ENCODE measurements at regions not wholly inside any gene's neighbourhood (a gene's known extent, or its start where the extent isn't known, plus 50 kb on each side); places are given as distances from the start of the nearest gene placed in this dataset.

- Mint-ChIP-seq H3K4me3 (no peak overlapping the region), H3K36me3 (ENCODE audit: low read depth) (no peaks in the 10 kb centered on the region), H3K9me3 (peaks cover 15% of the 10 kb centered on the region), H3K27ac (no peak overlapping the region), H3K27me3 (no peaks in the 10 kb centered on the region), H3K4me1 (no peaks in the 10 kb centered on the region)
- ATAC-seq (replicated peaks), result no peak
Measured at GRCh38 chr14:81802341-81802740, 268.7 kb upstream of the SEL1L start.

- Mint-ChIP-seq H3K4me3 (no peak overlapping the region), H3K27me3 (no peaks in the 10 kb centered on the region), H3K27ac (no peak overlapping the region), H3K36me3 (ENCODE audit: low read depth) (no peaks in the 10 kb centered on the region), H3K4me1 (no peaks in the 10 kb centered on the region), H3K9me3 (peaks cover 16% of the 10 kb centered on the region)
- ATAC-seq (replicated peaks), result no peak
Measured at GRCh38 chr14:81805785-81806184, 272.1 kb upstream of the SEL1L start.

- Mint-ChIP-seq H3K27me3 (no peaks in the 10 kb centered on the region), H3K27ac (no peak overlapping the region), H3K4me3 (no peak overlapping the region), H3K4me1 (no peaks in the 10 kb centered on the region), H3K9me3 (peaks cover 12% of the 10 kb centered on the region), H3K36me3 (ENCODE audit: low read depth) (no peaks in the 10 kb centered on the region)
- ATAC-seq (replicated peaks), result no peak
Measured at GRCh38 chr14:81811705-81812269, 278.1 kb upstream of the SEL1L start.

- peaks cover 5% of the 10 kb centered on the region for H3K9me3 Mint-ChIP-seq
- no peak overlapping the region for H3K4me3 Mint-ChIP-seq
- H3K4me1 Mint-ChIP-seq, result no peaks in the 10 kb centered on the region
- H3K27ac Mint-ChIP-seq, result no peak overlapping the region
- H3K36me3 Mint-ChIP-seq (ENCODE audit: low read depth), result no peaks in the 10 kb centered on the region
- no peaks in the 10 kb centered on the region for H3K27me3 Mint-ChIP-seq
- no peak for ATAC-seq (replicated peaks)
Measured at GRCh38 chr14:81818271-81818670, 284.6 kb upstream of the SEL1L start.

GRCh38 chr14:81819344-81819743, 285.7 kb upstream of the SEL1L start:
- ATAC-seq (replicated peaks), result no peak
- Mint-ChIP-seq H3K4me1 (no peaks in the 10 kb centered on the region), H3K36me3 (ENCODE audit: low read depth) (no peaks in the 10 kb centered on the region), H3K9me3 (peaks cover 5% of the 10 kb centered on the region), H3K27me3 (no peaks in the 10 kb centered on the region), H3K4me3 (no peak overlapping the region), H3K27ac (no peak overlapping the region)

GRCh38 chr14:81819910-81820309, 286.3 kb upstream of the SEL1L start:
- Mint-ChIP-seq H3K4me1 (no peaks in the 10 kb centered on the region), H3K36me3 (ENCODE audit: low read depth) (no peaks in the 10 kb centered on the region), H3K4me3 (no peak overlapping the region), H3K27me3 (no peaks in the 10 kb centered on the region), H3K9me3 (peaks cover 5% of the 10 kb centered on the region), H3K27ac (no peak overlapping the region)
- ATAC-seq (replicated peaks), result no peak

DNA sequence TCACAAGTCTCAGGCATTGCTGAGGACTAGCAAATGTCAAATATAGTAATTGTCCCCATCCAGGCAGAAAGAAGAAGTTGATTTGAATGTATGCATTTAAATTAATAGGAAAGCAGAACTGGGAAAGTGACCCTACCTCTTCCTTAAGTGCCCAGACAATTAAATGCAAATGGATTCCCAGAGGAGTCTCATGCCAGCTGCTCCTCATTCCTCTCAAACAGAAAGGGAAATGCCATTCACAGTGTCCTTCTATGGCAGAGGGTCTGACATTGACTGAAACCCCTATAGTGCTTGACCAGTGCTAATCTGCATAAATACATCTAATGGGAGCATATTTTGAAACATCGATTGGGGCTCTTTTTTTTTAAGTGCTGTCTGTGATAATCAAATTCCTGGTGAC, 292.4 kb upstream of the SEL1L start:
- ATAC-seq (replicated peaks), result no peak
- H3K4me3 Mint-ChIP-seq, result no peak overlapping the region
- H3K4me1 Mint-ChIP-seq, result no peaks in the 10 kb centered on the region
- H3K27me3 Mint-ChIP-seq, result no peaks in the 10 kb centered on the region
- peaks cover 9% of the 10 kb centered on the region for H3K9me3 Mint-ChIP-seq
- H3K36me3 Mint-ChIP-seq (ENCODE audit: low read depth), result no peaks in the 10 kb centered on the region
- no peak overlapping the region for H3K27ac Mint-ChIP-seq

DNA sequence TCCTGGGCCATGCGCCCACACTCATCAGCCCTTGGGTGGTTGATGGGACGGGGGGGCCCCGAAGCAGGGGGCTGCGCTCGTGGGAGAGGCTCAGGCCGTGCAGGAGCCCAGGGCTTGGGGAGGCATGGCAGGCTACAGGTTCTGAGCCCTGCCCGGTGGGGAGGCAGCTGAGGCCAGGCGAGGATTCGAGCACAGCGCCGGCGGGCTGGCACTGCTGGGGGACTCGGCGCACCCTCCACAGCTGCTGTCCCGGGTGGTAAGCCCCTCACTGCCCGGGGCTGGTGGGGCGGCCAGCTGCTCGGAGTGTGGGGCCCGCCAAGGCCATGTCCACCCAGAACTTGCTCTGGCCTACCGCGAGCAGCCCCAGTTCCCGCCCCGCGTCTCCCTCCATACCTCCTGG, 295.8 kb upstream of the SEL1L start:
- no peak overlapping the region for H3K27ac Mint-ChIP-seq
- no peaks in the 10 kb centered on the region for H3K4me1 Mint-ChIP-seq

DNA sequence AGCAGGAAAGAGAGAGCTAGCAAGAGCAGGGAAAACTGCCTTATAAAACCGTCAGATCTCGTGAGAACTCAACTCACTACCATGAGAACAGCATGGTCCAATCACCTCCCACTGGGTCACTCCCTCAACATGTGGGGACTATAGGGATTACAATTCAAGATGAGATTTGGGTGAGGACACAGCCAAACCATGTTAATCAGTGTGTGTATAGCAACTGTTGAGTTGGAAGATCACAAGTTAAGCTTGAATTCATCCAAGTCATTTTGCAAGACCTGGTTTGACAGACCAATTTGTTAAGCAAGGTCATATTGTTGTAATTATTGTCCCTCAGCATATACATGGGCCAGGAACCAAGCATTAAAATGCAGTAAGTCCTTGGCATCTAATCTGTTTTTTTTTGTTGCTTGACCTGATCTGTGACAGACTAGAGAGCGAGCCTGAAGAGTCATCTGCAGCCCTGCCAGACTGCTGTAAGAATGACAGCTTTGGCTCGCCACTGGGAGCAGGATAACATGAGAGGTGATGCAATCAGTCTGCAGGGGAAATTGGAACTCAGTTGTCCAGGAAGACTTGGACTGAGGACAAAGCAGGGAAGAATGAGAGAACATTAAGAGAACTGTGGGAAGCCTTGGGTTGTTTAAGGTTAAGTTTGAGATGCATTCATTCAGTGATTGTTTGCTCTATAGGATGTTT, 297.6 kb upstream of the SEL1L start:
- no peaks in the 10 kb centered on the region for H3K36me3 Mint-ChIP-seq (ENCODE audit: low read depth)
- no peaks in the 10 kb centered on the region for H3K27me3 Mint-ChIP-seq
- H3K9me3 Mint-ChIP-seq, result peaks cover 19% of the 10 kb centered on the region
- H3K4me1 Mint-ChIP-seq, result no peaks in the 10 kb centered on the region
- ATAC-seq (replicated peaks), result no peak
- H3K4me3 Mint-ChIP-seq, result no peak overlapping the region
- no peak overlapping the region for H3K27ac Mint-ChIP-seq

More for the DNA sequence above, 295.8 kb upstream of the SEL1L start:
- H3K4me3 Mint-ChIP-seq, result no peak overlapping the region
- H3K27me3 Mint-ChIP-seq, result no peaks in the 10 kb centered on the region
- peaks cover 14% of the 10 kb centered on the region for H3K9me3 Mint-ChIP-seq
- ATAC-seq (replicated peaks), result no peak
- H3K36me3 Mint-ChIP-seq (ENCODE audit: low read depth), result no peaks in the 10 kb centered on the region

- Mint-ChIP-seq H3K4me1 (no peaks in the 10 kb centered on the region), H3K36me3 (ENCODE audit: low read depth) (no peaks in the 10 kb centered on the region), H3K9me3 (peaks cover 22% of the 10 kb centered on the region), H3K27ac (no peak overlapping the region), H3K4me3 (no peak overlapping the region), H3K27me3 (no peaks in the 10 kb centered on the region)
- ATAC-seq (replicated peaks), result no peak
Measured at GRCh38 chr14:81834308-81834707, 300.7 kb upstream of the SEL1L start.

GRCh38 chr14:81837304-81837703, 303.7 kb upstream of the SEL1L start:
- Mint-ChIP-seq H3K4me3 (no peak overlapping the region), H3K9me3 (peaks cover 19% of the 10 kb centered on the region), H3K27me3 (no peaks in the 10 kb centered on the region), H3K27ac (no peak overlapping the region), H3K36me3 (ENCODE audit: low read depth) (no peaks in the 10 kb centered on the region), H3K4me1 (no peaks in the 10 kb centered on the region)
- ATAC-seq (replicated peaks), result no peak

DNA sequence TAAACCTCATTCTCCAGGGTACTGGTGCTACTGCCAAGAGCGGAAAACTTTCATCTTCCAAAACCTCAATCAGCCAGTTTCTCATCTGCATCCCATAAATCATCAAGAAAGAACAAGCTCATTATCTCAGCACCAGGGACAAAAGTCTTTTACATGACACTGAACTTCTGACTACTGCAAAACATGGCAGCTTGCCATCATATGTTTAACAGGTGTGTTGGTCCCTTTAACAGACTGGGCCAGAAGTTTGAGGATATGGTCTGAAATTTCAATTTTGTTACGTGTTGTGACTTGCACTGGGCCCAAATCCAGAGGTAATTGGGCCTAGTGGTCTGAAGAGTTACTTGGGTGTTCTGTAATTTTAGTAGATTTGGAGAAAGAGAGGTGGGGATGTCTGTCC, 305.4 kb upstream of the SEL1L start:
- Mint-ChIP-seq H3K4me1 (no peaks in the 10 kb centered on the region), H3K27me3 (no peaks in the 10 kb centered on the region), H3K9me3 (peaks cover 12% of the 10 kb centered on the region), H3K4me3 (no peak overlapping the region), H3K36me3 (ENCODE audit: low read depth) (no peaks in the 10 kb centered on the region), H3K27ac (no peak overlapping the region)
- ATAC-seq (replicated peaks), result no peak

DNA sequence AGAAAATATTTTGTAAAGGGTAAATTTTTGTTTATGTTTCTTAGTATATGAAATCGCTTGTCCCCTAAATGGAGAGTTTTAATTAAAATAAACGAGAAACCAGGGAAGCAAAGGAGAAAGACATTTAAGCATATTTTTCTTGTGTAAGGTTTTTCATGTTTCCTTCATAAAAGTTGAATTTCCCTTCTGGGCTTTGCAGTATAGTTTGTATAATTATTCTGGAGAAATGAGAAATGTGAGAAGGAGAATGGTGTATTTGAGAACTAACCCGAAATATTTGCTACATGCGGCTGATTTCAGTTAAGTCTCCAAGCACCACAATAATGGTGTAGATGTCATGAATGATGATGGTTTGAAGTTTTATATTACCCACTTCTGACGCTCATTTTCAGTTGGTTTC, 307.7 kb upstream of the SEL1L start:
- Mint-ChIP-seq H3K27me3 (no peaks in the 10 kb centered on the region), H3K9me3 (peaks cover 11% of the 10 kb centered on the region), H3K27ac (no peak overlapping the region), H3K4me1 (no peaks in the 10 kb centered on the region), H3K36me3 (ENCODE audit: low read depth) (no peaks in the 10 kb centered on the region), H3K4me3 (no peak overlapping the region)
- ATAC-seq (replicated peaks), result no peak

DNA sequence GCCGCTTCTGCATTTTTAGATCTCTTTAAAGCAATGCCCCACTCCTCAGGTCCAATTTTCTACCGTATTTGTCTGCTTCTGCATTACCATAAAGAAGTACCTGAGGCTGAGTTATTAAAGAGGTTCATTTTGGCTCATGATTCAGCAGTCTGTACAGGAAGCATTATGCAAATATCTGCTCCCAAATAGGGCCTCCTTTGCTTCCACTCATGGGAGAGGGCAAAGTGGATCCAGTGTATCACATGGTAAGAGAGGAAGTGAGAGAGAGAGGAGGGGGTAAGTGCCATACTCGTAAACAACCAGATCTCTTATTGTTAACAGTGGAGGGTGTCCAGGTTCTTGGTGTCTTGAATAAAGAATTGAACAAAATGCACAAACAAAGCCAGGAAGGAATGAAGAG, 316.1 kb upstream of the SEL1L start:
- no peak for ATAC-seq (replicated peaks)

GRCh38 chr14:81855007-81855406, 321.4 kb upstream of the SEL1L start:
- Mint-ChIP-seq H3K27ac (no peak overlapping the region), H3K9me3 (peaks cover 21% of the 10 kb centered on the region), H3K36me3 (ENCODE audit: low read depth) (no peaks in the 10 kb centered on the region), H3K4me3 (no peak overlapping the region), H3K27me3 (no peaks in the 10 kb centered on the region), H3K4me1 (no peaks in the 10 kb centered on the region)
- ATAC-seq (replicated peaks), result no peak

More for the DNA sequence above, 316.1 kb upstream of the SEL1L start:
- H3K4me1 Mint-ChIP-seq, result no peaks in the 10 kb centered on the region
- no peaks in the 10 kb centered on the region for H3K27me3 Mint-ChIP-seq
- no peaks in the 10 kb centered on the region for H3K36me3 Mint-ChIP-seq (ENCODE audit: low read depth)
- no peak overlapping the region for H3K27ac Mint-ChIP-seq
- peaks cover 11% of the 10 kb centered on the region for H3K9me3 Mint-ChIP-seq
- H3K4me3 Mint-ChIP-seq, result no peak overlapping the region
